Liver (tissue), 8 donors: ENCODE measurements at regions not wholly inside any gene's neighbourhood (a gene's known extent, or its start where the extent isn't known, plus 50 kb on each side); places are given as distances from the start of the nearest gene placed in this dataset.

ENCODE experiments used
- DNase-seq: peaks from one replicate; pipeline ENCODE4 v3.0.0-alpha.2; 2017; ENCODE audit warnings: low spot score
- H3K27ac ChIP-seq, 2 donors: one replicate each; pipeline ENCODE4 v1.7.0; 2013; ENCODE audit warnings: inconsistent platforms in 2 of 2, low read length in 2 of 2, control low read depth in 1 of 2, low read depth in 1 of 2, mild to moderate bottlenecking in 1 of 2
- H3K27me3 ChIP-seq, 4 donors: one replicate each; pipeline versions ENCODE4 v1.6.1 to v1.7.0; 2013; ENCODE audit warnings: low read length in 3 of 4, inconsistent platforms in 1 of 4, mild to moderate bottlenecking in 1 of 4, moderate library complexity in 1 of 4; ENCODE audit not compliant: control insufficient read depth in 4 of 4, insufficient read depth in 4 of 4
- H3K36me3 ChIP-seq, 4 donors: one replicate each; pipeline versions ENCODE4 v1.6.1 to v1.7.0; 2013; ENCODE audit warnings: low read length in 3 of 4, mild to moderate bottlenecking in 3 of 4, low read depth in 1 of 4, moderate library complexity in 1 of 4; ENCODE audit not compliant: control insufficient read depth in 4 of 4, insufficient read depth in 3 of 4
- H3K4me1 ChIP-seq, 4 donors: one replicate each; pipeline versions ENCODE4 v1.6.1 to v1.7.0; 2013; ENCODE audit warnings: low read length in 3 of 4, mild to moderate bottlenecking in 3 of 4, moderate library complexity in 1 of 4; ENCODE audit not compliant: control insufficient read depth in 4 of 4, insufficient read depth in 4 of 4
- H3K4me3 ChIP-seq, 3 donors: one replicate each; pipeline versions ENCODE4 v1.6.1 to v1.7.0; 2013; ENCODE audit warnings: low read length in 3 of 3, control low read depth in 1 of 3, low read depth in 1 of 3, mild to moderate bottlenecking in 1 of 3
- H3K9ac ChIP-seq, 2 donors: one replicate each; pipeline ENCODE4 v1.7.0; 2013; ENCODE audit warnings: low read length in 2 of 2, mild to moderate bottlenecking in 2 of 2, moderate library complexity in 2 of 2, control low read depth in 1 of 2, low read depth in 1 of 2
- H3K9me3 ChIP-seq, 4 donors: one replicate each; pipeline versions ENCODE4 v1.6.1 to v1.7.0; 2013; ENCODE audit warnings: low read length in 3 of 4; ENCODE audit not compliant: control insufficient read depth in 4 of 4
- EGR1 ChIP-seq, 2 donors: IDR thresholded peaks; 2 replicates each; pipeline ENCODE4 v1.6.1; 2016 to 2018; ENCODE audit warnings: antibody characterized with exemption in 2 of 2, low read depth in 2 of 2
- FOXA1 ChIP-seq: IDR thresholded peaks from 2 replicates; pipeline ENCODE4 v1.6.1; 2016; ENCODE audit warnings: antibody characterized with exemption
- FOXA2 ChIP-seq: IDR thresholded peaks from 2 replicates; pipeline ENCODE4 v1.6.1; 2016; ENCODE audit warnings: antibody characterized with exemption
- GABPA ChIP-seq, 2 donors: IDR thresholded peaks in 1 of 2; conservative IDR thresholded peaks in 1 of 2; 2 replicates each; pipeline ENCODE4 v1.6.1; 2016; ENCODE audit warnings: antibody characterized with exemption in 2 of 2, mild to moderate bottlenecking in 1 of 2, moderate library complexity in 1 of 2
- HNF4A ChIP-seq, 2 donors: conservative IDR thresholded peaks; 2 replicates each; pipeline ENCODE4 v1.6.1; 2016; ENCODE audit warnings: antibody characterized with exemption in 2 of 2, mild to moderate bottlenecking in 2 of 2
- HNF4G ChIP-seq: IDR thresholded peaks from 2 replicates; pipeline ENCODE4 v1.6.1; 2016; ENCODE audit warnings: antibody characterized with exemption
- JUND ChIP-seq, 2 donors: IDR thresholded peaks; 2 replicates each; pipeline ENCODE4 v1.6.1; 2016; ENCODE audit warnings: antibody characterized with exemption in 2 of 2
- NR2F2 ChIP-seq: IDR thresholded peaks from 2 replicates; pipeline ENCODE4 v1.6.1; 2016; ENCODE audit warnings: antibody characterized with exemption
- RAD21 ChIP-seq, 2 donors: IDR thresholded peaks; 2 replicates each; pipeline ENCODE4 v1.6.1; 2016; ENCODE audit warnings: antibody characterized with exemption in 2 of 2, mild to moderate bottlenecking in 2 of 2
- RXRA ChIP-seq, 2 donors: IDR thresholded peaks; 2 replicates each; pipeline ENCODE4 v1.6.1; 2017 to 2018; ENCODE audit warnings: antibody characterized with exemption in 2 of 2, mild to moderate bottlenecking in 1 of 2
- SP1 ChIP-seq: IDR thresholded peaks from 2 replicates; pipeline ENCODE4 v1.6.1; 2018; ENCODE audit warnings: antibody characterized with exemption, mild to moderate bottlenecking
- TAF1 ChIP-seq: conservative IDR thresholded peaks from 2 replicates; pipeline ENCODE4 v1.6.1; 2016; ENCODE audit warnings: antibody characterized with exemption, mild to moderate bottlenecking
- YY1 ChIP-seq: IDR thresholded peaks from 2 replicates; pipeline ENCODE4 v1.6.1; 2016; ENCODE audit warnings: antibody characterized with exemption, mild to moderate bottlenecking
- WGBS: extraction: QIAGEN DNeasy Blood & Tissue Kit; methylation state at CpG from one replicate; pipeline ENCODE4 v1.1.7; 2013; 5-methylcytosine and 5-hydroxymethylcytosine counted together
- TF ChIP-seq, protein P1 (sequence below): IDR thresholded peaks from 2 replicates; pipeline ENCODE4 v1.6.1; 2016; ENCODE audit warnings: antibody characterized with exemption
- TF ChIP-seq, protein P2 (sequence below): IDR thresholded peaks from 2 replicates; pipeline ENCODE4 v1.6.1; 2016; ENCODE audit warnings: antibody characterized with exemption, mild to moderate bottlenecking
- TF ChIP-seq, protein P3 (sequence below): IDR thresholded peaks from 2 replicates; pipeline ENCODE4 v1.6.1; 2016; ENCODE audit warnings: antibody characterized with exemption
- TF ChIP-seq, protein P4 (sequence below): fragments of 150-350 bp; IDR thresholded peaks from 2 replicates; pipeline ENCODE4 v1.5.1; 2017; ENCODE audit warnings: improper control_type of control experiment, low read depth, low read length; ENCODE audit not compliant: missing input control
- TF ChIP-seq, protein P5 (sequence below): IDR thresholded peaks from 2 replicates; pipeline ENCODE4 v1.6.1; 2016; ENCODE audit warnings: antibody characterized with exemption
- donor health status: healthy.
- donor health status: healthy.
- donor health status: healthy.
- donor health status: healthy.
- donor health status: healthy.

DNA sequence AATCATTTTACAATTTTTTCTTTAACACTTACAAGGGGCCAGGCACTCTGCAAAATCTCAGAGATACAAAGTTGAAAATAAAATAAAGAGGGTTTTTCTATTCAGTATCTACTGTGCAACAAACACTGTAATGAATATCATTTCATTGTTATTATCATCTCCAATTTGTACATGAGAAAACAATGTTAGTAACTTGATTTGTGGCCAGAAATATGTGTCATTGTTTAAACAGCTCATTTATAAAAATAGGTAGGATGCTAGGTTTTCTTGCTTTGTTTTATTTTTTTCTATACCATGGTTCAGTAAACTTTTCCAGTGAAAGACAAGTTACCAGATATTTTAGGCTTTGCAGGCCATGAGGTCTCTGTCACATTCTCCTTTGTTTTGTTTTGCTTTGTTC, 318.1 kb upstream of the UBE2E2 start:
- H3K27ac ChIP-seq = no peak overlapping the region
- no peaks in the 10 kb centered on the region for H3K36me3 ChIP-seq
- H3K4me1 ChIP-seq = no peaks in the 10 kb centered on the region
- no peak for DNase-seq
- TF ChIP-seq RAD21 (IDR thresholded peaks at IDR 0.05) (no peak), FOXA1 (no peak), GABPA (IDR thresholded peaks at IDR 0.05 in 1 of 2, conservative IDR thresholded peaks at IDR 0.05 in 1 of 2) (no peak), HNF4A (conservative IDR thresholded peaks at IDR 0.05) (no peak)
- H3K27me3 ChIP-seq = no peaks in the 10 kb centered on the region
- no peaks in the 10 kb centered on the region for H3K9me3 ChIP-seq
- H3K4me3 ChIP-seq = no peak overlapping the region
- no peak overlapping the region for H3K9ac ChIP-seq

DNA sequence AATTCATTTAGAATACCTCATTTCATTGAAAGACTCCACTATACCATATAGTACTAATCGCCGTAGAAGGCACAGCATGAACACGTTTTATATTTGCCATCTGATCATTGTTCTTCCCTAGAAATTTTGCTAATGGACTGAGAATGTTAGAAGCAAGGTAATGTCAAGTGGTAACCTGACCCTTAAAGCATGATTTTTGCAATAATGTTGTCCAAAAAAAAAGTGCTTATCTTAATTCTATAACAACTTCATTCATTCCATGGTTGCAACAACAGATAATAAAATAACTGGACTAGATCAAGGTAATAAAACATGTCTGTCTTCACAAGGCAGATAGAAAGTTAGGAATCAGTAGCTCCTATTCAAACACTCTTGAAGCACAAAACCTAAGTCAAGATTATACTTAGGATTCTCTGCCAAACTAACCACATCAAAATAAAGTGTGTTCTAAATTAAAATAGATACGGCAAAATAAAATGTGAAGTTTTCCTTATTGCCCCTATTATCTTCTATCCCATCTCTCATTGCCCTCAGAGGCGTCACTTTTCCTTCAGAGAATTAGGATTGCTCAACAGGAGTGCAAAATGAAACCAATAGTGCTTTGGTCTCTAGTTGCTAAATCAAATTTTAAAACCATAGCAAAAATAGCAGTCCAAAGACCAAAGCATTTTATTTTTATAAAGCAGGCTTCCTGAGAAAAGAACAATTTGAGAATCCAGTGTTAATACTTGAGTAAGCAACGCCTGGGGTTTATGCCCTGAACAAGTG, 317.4 kb upstream of the UBE2E2 start:
- no peak for DNase-seq
- Histone ChIP-seq H3K4me3 (no peak overlapping the region), H3K9me3 (no peaks in the 10 kb centered on the region), H3K27me3 (no peaks in the 10 kb centered on the region), H3K4me1 (no peaks in the 10 kb centered on the region), H3K9ac (no peak overlapping the region), H3K36me3 (no peaks in the 10 kb centered on the region), H3K27ac (no peak overlapping the region)
- TF ChIP-seq FOXA1 (no peak), SP1 (no peak)
- 83% methylated on average over 6 of the region's 6 CpGs for WGBS

DNA sequence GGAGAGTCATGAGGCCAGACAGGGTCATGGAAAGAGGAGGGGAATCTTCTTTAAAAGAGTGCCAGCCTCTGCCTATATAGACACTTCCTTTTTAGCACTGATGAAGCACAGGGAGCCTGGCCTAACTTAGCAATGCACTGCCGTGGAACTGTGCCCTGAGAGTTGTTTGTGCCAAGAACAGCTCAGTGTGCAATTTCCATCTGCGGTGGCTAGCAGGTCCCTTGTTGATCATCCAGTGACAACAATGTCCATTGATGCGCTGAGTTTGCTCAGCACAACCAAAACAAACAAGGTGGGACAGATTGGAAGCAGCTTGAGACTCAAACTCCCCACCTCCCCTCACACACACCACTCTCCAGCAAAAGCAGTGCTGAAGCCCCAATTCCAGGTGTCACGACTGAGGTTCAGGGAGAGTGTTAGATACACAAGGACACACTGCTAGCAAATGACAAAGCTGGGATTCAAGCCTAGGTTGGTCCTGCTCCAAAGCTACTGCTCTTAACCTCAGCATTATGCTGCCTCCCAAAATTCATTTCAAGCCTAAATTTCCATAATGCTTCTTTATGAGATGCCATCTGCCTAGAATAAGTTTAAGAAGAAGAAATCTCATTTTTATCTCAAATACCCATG, 316.6 kb upstream of the UBE2E2 start:
- Histone ChIP-seq H3K4me3 (no peak overlapping the region), H3K27me3 (no peaks in the 10 kb centered on the region), H3K4me1 (no peaks in the 10 kb centered on the region), H3K9me3 (no peaks in the 10 kb centered on the region), H3K36me3 (no peaks in the 10 kb centered on the region), H3K27ac (no peak overlapping the region), H3K9ac (no peak overlapping the region)
- no peak for DNase-seq
- 51% methylated on average over 4 of the region's 4 CpGs for WGBS
- TF ChIP-seq GABPA (IDR thresholded peaks at IDR 0.05 in 1 of 2, conservative IDR thresholded peaks at IDR 0.05 in 1 of 2) = no peak
- TF ChIP-seq SP1 = no peak
- no peak for TF ChIP-seq RAD21 (IDR thresholded peaks at IDR 0.05)
- no peak for TF ChIP-seq YY1
- TF ChIP-seq, protein P1, sequence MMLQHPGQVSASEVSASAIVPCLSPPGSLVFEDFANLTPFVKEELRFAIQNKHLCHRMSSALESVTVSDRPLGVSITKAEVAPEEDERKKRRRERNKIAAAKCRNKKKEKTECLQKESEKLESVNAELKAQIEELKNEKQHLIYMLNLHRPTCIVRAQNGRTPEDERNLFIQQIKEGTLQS = no peak
- TF ChIP-seq NR2F2 = no peak
- TF ChIP-seq, protein P2, sequence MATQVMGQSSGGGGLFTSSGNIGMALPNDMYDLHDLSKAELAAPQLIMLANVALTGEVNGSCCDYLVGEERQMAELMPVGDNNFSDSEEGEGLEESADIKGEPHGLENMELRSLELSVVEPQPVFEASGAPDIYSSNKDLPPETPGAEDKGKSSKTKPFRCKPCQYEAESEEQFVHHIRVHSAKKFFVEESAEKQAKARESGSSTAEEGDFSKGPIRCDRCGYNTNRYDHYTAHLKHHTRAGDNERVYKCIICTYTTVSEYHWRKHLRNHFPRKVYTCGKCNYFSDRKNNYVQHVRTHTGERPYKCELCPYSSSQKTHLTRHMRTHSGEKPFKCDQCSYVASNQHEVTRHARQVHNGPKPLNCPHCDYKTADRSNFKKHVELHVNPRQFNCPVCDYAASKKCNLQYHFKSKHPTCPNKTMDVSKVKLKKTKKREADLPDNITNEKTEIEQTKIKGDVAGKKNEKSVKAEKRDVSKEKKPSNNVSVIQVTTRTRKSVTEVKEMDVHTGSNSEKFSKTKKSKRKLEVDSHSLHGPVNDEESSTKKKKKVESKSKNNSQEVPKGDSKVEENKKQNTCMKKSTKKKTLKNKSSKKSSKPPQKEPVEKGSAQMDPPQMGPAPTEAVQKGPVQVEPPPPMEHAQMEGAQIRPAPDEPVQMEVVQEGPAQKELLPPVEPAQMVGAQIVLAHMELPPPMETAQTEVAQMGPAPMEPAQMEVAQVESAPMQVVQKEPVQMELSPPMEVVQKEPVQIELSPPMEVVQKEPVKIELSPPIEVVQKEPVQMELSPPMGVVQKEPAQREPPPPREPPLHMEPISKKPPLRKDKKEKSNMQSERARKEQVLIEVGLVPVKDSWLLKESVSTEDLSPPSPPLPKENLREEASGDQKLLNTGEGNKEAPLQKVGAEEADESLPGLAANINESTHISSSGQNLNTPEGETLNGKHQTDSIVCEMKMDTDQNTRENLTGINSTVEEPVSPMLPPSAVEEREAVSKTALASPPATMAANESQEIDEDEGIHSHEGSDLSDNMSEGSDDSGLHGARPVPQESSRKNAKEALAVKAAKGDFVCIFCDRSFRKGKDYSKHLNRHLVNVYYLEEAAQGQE = no peak
- no peak for TF ChIP-seq FOXA1
- TF ChIP-seq, protein P3, sequence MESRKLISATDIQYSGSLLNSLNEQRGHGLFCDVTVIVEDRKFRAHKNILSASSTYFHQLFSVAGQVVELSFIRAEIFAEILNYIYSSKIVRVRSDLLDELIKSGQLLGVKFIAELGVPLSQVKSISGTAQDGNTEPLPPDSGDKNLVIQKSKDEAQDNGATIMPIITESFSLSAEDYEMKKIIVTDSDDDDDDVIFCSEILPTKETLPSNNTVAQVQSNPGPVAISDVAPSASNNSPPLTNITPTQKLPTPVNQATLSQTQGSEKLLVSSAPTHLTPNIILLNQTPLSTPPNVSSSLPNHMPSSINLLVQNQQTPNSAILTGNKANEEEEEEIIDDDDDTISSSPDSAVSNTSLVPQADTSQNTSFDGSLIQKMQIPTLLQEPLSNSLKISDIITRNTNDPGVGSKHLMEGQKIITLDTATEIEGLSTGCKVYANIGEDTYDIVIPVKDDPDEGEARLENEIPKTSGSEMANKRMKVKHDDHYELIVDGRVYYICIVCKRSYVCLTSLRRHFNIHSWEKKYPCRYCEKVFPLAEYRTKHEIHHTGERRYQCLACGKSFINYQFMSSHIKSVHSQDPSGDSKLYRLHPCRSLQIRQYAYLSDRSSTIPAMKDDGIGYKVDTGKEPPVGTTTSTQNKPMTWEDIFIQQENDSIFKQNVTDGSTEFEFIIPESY = no peak
- TF ChIP-seq HNF4G = no peak
- no peak for TF ChIP-seq HNF4A (conservative IDR thresholded peaks at IDR 0.05)
- no peak for TF ChIP-seq TAF1
- no peak for TF ChIP-seq EGR1 (IDR thresholded peaks at IDR 0.05; ENCODE audit: low read depth in 2 of 2)
- TF ChIP-seq FOXA2 = no peak
- TF ChIP-seq JUND (IDR thresholded peaks at IDR 0.05) = no peak
- no peak for TF ChIP-seq RXRA (IDR thresholded peaks at IDR 0.05)
- TF ChIP-seq, protein P4, sequence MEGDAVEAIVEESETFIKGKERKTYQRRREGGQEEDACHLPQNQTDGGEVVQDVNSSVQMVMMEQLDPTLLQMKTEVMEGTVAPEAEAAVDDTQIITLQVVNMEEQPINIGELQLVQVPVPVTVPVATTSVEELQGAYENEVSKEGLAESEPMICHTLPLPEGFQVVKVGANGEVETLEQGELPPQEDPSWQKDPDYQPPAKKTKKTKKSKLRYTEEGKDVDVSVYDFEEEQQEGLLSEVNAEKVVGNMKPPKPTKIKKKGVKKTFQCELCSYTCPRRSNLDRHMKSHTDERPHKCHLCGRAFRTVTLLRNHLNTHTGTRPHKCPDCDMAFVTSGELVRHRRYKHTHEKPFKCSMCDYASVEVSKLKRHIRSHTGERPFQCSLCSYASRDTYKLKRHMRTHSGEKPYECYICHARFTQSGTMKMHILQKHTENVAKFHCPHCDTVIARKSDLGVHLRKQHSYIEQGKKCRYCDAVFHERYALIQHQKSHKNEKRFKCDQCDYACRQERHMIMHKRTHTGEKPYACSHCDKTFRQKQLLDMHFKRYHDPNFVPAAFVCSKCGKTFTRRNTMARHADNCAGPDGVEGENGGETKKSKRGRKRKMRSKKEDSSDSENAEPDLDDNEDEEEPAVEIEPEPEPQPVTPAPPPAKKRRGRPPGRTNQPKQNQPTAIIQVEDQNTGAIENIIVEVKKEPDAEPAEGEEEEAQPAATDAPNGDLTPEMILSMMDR = no peak
- TF ChIP-seq, protein P5, sequence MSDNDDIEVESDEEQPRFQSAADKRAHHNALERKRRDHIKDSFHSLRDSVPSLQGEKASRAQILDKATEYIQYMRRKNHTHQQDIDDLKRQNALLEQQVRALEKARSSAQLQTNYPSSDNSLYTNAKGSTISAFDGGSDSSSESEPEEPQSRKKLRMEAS = no peak
